ENCODE measurements at regions not wholly inside any gene's neighbourhood (a gene's known extent, or its start where the extent isn't known, plus 50 kb on each side); places are given as distances from the start of the nearest gene placed in this dataset.

DNA sequence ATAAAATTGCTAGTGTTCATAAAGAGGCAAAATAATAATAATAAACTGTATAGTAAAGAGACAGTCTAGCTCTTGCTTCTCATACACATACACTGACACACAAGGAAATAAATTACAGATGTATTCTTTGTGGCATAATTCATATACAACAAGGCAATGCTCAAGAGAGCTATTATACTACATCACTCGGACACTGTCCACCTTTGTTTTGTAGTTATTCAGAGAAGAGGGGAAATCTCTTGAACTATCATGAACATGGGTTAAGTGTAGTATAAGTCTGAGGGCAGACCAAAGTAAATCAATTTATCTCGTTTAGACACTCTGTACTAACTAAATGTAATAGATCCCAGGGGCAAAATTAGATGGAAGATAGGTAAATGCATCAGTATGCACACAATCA is 72.7 kb upstream of the PHIP start:
- TF ChIP-seq, protein P1, sequence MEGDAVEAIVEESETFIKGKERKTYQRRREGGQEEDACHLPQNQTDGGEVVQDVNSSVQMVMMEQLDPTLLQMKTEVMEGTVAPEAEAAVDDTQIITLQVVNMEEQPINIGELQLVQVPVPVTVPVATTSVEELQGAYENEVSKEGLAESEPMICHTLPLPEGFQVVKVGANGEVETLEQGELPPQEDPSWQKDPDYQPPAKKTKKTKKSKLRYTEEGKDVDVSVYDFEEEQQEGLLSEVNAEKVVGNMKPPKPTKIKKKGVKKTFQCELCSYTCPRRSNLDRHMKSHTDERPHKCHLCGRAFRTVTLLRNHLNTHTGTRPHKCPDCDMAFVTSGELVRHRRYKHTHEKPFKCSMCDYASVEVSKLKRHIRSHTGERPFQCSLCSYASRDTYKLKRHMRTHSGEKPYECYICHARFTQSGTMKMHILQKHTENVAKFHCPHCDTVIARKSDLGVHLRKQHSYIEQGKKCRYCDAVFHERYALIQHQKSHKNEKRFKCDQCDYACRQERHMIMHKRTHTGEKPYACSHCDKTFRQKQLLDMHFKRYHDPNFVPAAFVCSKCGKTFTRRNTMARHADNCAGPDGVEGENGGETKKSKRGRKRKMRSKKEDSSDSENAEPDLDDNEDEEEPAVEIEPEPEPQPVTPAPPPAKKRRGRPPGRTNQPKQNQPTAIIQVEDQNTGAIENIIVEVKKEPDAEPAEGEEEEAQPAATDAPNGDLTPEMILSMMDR (IDR thresholded peaks at IDR 0.05; ENCODE audit: insufficient read depth, low read depth, low read length, missing control alignments): no peak
- H3K4me3 ChIP-seq (ENCODE audit: low read depth, low read length): no peak overlapping the region
- DNase-seq (ENCODE audit: low read depth): no peak

DNA sequence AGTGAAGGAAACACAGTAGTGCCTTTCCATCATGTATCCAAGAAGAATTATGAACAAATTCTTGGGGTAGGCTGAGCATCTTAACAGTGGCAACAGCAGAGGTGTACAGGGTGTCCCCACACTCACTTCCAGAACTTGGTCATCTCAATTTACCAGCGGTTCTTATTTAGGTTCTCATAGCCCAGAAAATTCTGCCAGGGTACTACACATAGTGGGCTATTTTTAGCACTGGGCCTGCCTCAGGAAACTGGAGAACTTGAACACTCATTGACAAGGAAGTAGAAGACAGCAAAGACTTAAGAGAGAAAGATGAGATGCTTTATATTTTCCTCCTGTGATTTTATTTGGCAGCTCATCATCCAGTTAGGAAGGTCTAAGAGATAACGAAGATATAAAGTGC is 71.8 kb upstream of the PHIP start:
- TF ChIP-seq, protein P1 (IDR thresholded peaks at IDR 0.05; ENCODE audit: insufficient read depth, low read depth, low read length, missing control alignments): no peak
- no peak for DNase-seq (ENCODE audit: low read depth)
- H3K4me3 ChIP-seq (ENCODE audit: low read depth, low read length): no peak overlapping the region

DNA sequence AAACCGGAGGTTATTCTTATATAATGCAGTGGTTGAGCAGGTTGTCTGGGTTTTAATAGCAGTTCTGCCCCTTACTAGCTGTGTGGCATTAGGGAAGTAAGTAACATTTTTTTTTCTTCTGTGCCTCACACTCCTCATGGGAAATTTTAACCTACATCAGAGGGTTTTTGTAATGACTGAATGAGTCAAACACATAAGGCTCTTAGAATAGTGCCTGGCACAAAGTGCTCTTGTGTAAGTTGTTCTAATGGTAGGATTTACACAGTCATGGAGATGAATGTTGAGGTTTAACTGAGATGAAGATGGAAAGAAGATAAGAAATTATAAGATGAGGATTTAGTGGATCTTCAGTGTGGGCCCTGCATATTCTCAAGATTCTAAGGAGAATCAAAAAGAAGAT is 68.4 kb upstream of the PHIP start:
- no peak for DNase-seq (ENCODE audit: low read depth)
- TF ChIP-seq, protein P1 (IDR thresholded peaks at IDR 0.05; ENCODE audit: insufficient read depth, low read depth, low read length, missing control alignments): no peak
- no peak overlapping the region for H3K4me3 ChIP-seq (ENCODE audit: low read depth, low read length)

DNA sequence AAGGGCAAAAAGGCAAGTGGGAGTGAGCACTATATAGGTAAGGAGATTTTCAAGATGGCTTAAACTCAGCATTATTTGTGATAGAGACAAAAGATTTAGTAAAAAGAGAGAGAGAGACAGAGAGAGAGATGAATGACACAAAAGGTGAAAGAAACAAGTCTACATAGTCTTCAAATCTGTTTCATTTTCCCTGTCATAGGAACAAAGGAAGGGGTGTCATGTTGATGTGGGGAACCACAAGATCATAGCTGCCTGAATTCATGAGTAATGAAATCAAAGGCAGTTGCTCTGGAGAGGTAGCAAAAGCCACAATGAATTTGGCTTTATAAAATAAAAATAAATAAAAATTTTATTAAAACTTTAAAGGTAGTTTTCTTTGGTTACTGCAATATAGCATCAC is 67.2 kb upstream of the PHIP start:
- H3K4me3 ChIP-seq (ENCODE audit: low read depth, low read length): no peak overlapping the region
- TF ChIP-seq, protein P1 (IDR thresholded peaks at IDR 0.05; ENCODE audit: insufficient read depth, low read depth, low read length, missing control alignments): no peak
- no peak for DNase-seq (ENCODE audit: low read depth)

DNA sequence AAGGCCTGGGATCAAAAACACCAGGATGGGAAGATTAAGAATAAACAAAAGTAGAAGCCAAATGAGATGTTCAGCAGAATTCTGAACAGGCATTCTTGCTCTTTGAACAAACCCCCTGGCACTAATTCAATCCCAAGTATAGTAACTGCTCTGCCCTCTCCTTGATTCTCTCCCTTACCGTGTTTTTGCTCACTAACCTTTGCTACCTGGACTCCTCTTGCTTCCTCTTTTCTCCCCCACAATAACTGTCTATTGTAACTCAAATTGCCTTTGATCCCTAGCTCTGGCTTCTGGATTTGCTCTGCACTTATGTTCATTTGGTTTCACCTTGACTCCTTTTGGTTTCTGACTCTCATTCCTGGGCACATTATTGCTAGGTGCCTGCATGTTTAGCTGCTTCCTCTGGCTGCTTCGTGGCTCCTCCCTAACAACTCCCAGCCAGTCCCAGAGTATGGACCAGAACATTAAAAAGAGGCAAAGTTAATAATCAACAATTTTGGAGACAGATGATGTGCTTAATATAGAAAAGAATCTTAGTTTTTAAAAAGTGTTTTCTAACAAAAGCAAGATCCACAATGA is 65.4 kb upstream of the PHIP start:
- peak; percentile 3 for DNase-seq (ENCODE audit: low read depth)
- TF ChIP-seq, protein P1 (IDR thresholded peaks at IDR 0.05; ENCODE audit: insufficient read depth, low read depth, low read length, missing control alignments): no peak
- no peak overlapping the region for H3K4me3 ChIP-seq (ENCODE audit: low read depth, low read length)

DNA sequence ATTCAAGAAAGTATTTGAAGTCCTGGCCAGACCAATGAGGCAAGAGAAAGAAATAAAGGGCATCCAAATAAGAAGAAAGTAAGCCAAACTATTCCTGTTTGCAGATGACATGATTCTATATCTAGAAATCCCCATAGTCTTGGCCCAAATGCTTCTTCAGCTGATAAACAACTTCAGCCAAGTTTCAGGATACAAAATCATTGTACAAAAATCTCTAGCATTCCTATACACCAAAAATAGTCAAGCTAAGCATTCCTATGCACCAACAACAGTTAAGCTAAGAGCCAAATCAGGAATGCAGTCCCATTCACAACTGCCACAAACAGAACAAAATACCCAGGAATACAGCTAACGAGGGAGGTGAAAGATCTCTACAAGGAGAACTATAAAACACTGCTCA is 60.1 kb upstream of the PHIP start:
- H3K4me3 ChIP-seq (ENCODE audit: low read depth, low read length): no peak overlapping the region
- DNase-seq (ENCODE audit: low read depth): no peak
- TF ChIP-seq, protein P1 (IDR thresholded peaks at IDR 0.05; ENCODE audit: insufficient read depth, low read depth, low read length, missing control alignments): no peak

DNA sequence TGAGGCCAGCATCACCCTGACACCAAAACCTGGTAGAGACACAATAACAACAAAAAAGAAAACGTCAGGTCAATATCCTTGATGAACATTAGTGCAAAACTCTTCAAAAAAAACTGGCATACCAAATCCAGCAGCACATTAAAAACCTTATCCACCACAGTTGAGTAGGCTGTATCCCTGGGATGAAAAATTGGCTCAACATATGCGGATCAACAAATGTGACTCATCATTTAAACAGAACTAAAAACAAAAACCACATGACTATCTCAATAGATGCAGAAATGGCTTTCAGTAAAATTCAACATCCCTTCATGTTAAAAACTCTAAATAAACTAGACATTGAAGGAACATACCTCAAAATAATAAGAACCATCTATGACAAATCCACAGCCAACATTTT is 59.6 kb upstream of the PHIP start:
- H3K4me3 ChIP-seq (ENCODE audit: low read depth, low read length): no peak overlapping the region
- DNase-seq (ENCODE audit: low read depth): no peak
- TF ChIP-seq, protein P1 (IDR thresholded peaks at IDR 0.05; ENCODE audit: insufficient read depth, low read depth, low read length, missing control alignments): no peak
